Keratinocyte (primary cell): ENCODE measurements at regions not wholly inside any gene's neighbourhood (a gene's known extent, or its start where the extent isn't known, plus 50 kb on each side); places are given as distances from the start of the nearest gene placed in this dataset.

Experiments
- CTCF ChIP-seq, 3 experiments: IDR thresholded peaks in 1 of 3; conservative IDR thresholded peaks in 1 of 3; optimal IDR thresholded peaks in 1 of 3; 2 replicates in 2 of 3; 3 replicates in 1 of 3; pipeline versions ENCODE3 to v1.5.1; 2011; ENCODE audit warnings: low read length in 3 of 3, mild to moderate bottlenecking in 3 of 3, moderate library complexity in 2 of 3, control low read depth in 1 of 3, inconsistent platforms in 1 of 3; ENCODE audit not compliant: insufficient read depth in 2 of 3; ENCODE audit errors: extremely low read depth in 1 of 3
- EZH2 ChIP-seq: IDR thresholded peaks from one replicate; pipeline ENCODE4 v1.6.1; 2012; ENCODE audit warnings: inconsistent platforms, mild to moderate bottlenecking, low read length, moderate library complexity

DNA sequence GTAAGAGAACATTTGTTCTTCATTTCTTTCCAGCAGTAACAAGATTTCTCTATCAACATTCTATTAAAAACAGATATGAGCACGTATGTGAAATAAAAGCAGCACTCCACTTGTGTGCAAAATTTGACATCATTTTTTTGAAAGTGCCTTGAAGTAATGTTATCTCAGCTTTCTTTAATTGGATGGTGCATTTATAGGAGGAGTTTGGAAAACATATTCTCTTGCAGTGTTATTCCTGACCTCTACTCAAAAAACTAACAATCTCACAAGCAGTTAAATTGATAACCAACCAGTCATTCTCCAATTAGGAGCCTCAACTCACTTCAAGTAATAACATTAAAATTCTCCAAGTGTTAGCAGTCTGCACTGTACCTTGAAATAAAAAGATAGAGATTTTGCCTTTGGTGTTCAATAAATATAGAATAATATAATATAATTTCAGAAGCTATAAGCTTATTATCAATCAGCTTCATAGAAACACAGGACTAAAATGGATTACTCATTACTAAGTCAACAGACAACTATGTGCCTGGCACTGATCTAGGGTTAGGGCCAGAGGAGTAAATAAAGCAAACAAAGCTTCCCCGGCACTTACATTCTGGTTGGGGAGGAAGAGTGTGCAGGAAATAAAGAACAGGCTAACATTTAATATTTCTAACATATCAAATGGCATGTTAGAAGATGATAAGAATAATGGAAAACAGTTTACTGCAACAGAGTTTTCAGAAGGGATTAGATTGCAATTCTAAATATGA, 149.0 kb upstream of the SGK1 start:
- TF ChIP-seq CTCF (optimal IDR thresholded peaks at IDR 0.05 in 1 of 3, IDR thresholded peaks at IDR 0.05 in 1 of 3, conservative IDR thresholded peaks at IDR 0.05 in 1 of 3; ENCODE audit: extremely low read depth in 1 of 3, insufficient read depth in 2 of 3, low read length in 3 of 3) = no peak
- no peak for TF ChIP-seq EZH2
